K562 (cell line): ENCODE measurements at regions not wholly inside any gene's neighbourhood (a gene's known extent, or its start where the extent isn't known, plus 50 kb on each side); places are given as distances from the start of the nearest gene placed in this dataset.
A peak's percentile ranks its signal among the peaks of the same experiment; 100 is the strongest.

ENCODE experiments used
- ATAC-seq: fragments of 200-7000 bp; cut with Tn5 transposase; 3 replicates; pipeline ENCODE4 v1.9.1; 2020; ENCODE audit warnings: moderate library complexity
- BruUV-seq: library from RNA; stranded (reverse); fragments of 400-500 nt; replicated peaks from 2 replicates; lab custom pipeline; 2021; lab: Mats Ljungman, UMichigan
- CTCF ChIA-PET: fragments of 300-600 bp; formaldehyde crosslinking; extraction: SDS; loops from one replicate; lab custom pipeline; 2021; ENCODE audit warnings: low intra/inter-chr PET ratio; lab: Yijun Ruan, JAX
- POLR2A ChIA-PET: fragments of 300-600, 350-650 bp; sonication (Branson Sonifier 250); formaldehyde crosslinking; extraction: SDS; loops from one replicate; lab custom pipeline; 2021; ENCODE audit warnings: antibody characterized with exemption, inconsistent platforms; lab: Yijun Ruan, JAX
- DNase-seq, 4 experiments: peaks; one replicate each; pipeline versions ENCODE4 v3.0.0 to v3.0.0-alpha.2; 2011 to 2018; ENCODE audit warnings: low spot score in 3 of 4, mixed read lengths in 3 of 4; ENCODE audit errors: extremely low read depth in 1 of 4
- FAIRE-seq: peaks from 2 replicates; lab custom pipeline; 2011; peaks lifted over from hg19 to GRCh38; lab: Jason Lieb, UNC
- H2AFZ ChIP-seq: 2 replicates; pipeline ENCODE4 v1.6.0; 2011; ENCODE audit warnings: low read depth, low read length, control low read depth, inconsistent platforms
- H3K27ac ChIP-seq: fragments of 200-600 bp; 3 replicates; pipeline ENCODE4 v1.8.0; 2011; ENCODE audit warnings: low read depth, mild to moderate bottlenecking, control low read depth, inconsistent platforms, low read length, moderate library complexity, mixed read lengths; ENCODE audit errors: extremely low read depth
- H3K27me3 ChIP-seq, 2 experiments: fragments of 300-600 bp in 1 of 2; 2 replicates in 1 of 2; 3 replicates in 1 of 2; pipeline versions ENCODE4 v1.6.0 to v1.8.0; 2011; ENCODE audit warnings: inconsistent platforms in 2 of 2, low read length in 2 of 2, mild to moderate bottlenecking in 1 of 2, mixed read lengths in 1 of 2, moderate library complexity in 1 of 2; ENCODE audit not compliant: control insufficient read depth in 2 of 2, insufficient read depth in 2 of 2
- H3K36me3 ChIP-seq: fragments of 300-600 bp; 3 replicates; pipeline ENCODE4 v1.8.0; 2011; ENCODE audit warnings: mild to moderate bottlenecking, low read length, inconsistent platforms; ENCODE audit not compliant: control insufficient read depth, insufficient read depth
- H3K4me1 ChIP-seq, 2 experiments: fragments of 200-600 bp in 1 of 2; replicated peaks in 1 of 2; 2 replicates in 1 of 2; 3 replicates in 1 of 2; pipeline versions ENCODE4 v1.5.1 to v1.8.0; 2011; ENCODE audit warnings: inconsistent platforms in 2 of 2, low read length in 2 of 2, mild to moderate bottlenecking in 1 of 2, mixed read lengths in 1 of 2, moderate library complexity in 1 of 2; ENCODE audit not compliant: control insufficient read depth in 2 of 2, insufficient read depth in 2 of 2
- H3K4me2 ChIP-seq: 2 replicates; pipeline ENCODE4 v1.6.1; 2011; ENCODE audit warnings: low read length, control low read depth, inconsistent platforms, mixed read lengths; ENCODE audit not compliant: insufficient read depth
- H3K4me3 ChIP-seq: fragments of 200-600 bp; sonication (generic), shearing (Covaris generic); 2 replicates; pipeline ENCODE4 v1.5.1; 2016; ENCODE audit warnings: control low read depth, inconsistent platforms
- H3K79me2 ChIP-seq: fragments of 200-600 bp; 3 replicates; pipeline ENCODE4 v1.8.0; 2011; ENCODE audit warnings: low read length, inconsistent platforms; ENCODE audit not compliant: control insufficient read depth, insufficient read depth
- H3K9ac ChIP-seq, 2 experiments: 2 replicates each; pipeline versions ENCODE4 v1.6.0 to v1.6.1; 2011; ENCODE audit warnings: low read depth in 2 of 2, low read length in 2 of 2, control low read depth in 1 of 2, inconsistent platforms in 1 of 2, mild to moderate bottlenecking in 1 of 2, mixed read lengths in 1 of 2; ENCODE audit not compliant: insufficient read depth in 1 of 2
- H3K9me1 ChIP-seq: one replicate; pipeline ENCODE4 v1.6.0; 2011; ENCODE audit warnings: inconsistent platforms, mild to moderate bottlenecking, low read length, moderate library complexity; ENCODE audit not compliant: control insufficient read depth, insufficient read depth
- H3K9me3 ChIP-seq: replicated peaks from 2 replicates; pipeline ENCODE4 v1.5.1; 2011; ENCODE audit warnings: low read depth, low read length, inconsistent platforms; ENCODE audit not compliant: control insufficient read depth, insufficient read depth
- H4K20me1 ChIP-seq: replicated peaks from 2 replicates; pipeline ENCODE4 v1.6.1; 2011; ENCODE audit warnings: low read length, inconsistent platforms, mixed read lengths; ENCODE audit not compliant: control insufficient read depth, insufficient read depth
- BMI1 ChIP-seq: fragments of 150-350 bp; IDR thresholded peaks from 2 replicates; pipeline ENCODE4 v1.6.1; 2014; ENCODE audit warnings: low read length
- KDM1A ChIP-seq, 2 experiments: fragments of 450-650 bp; IDR thresholded peaks; 2 replicates each; pipeline ENCODE4 v1.6.1; 2016; ENCODE audit warnings: mild to moderate bottlenecking in 2 of 2
- MEIS2 ChIP-seq: fragments of 450-650 bp; IDR thresholded peaks from 2 replicates; pipeline ENCODE4 v1.6.1; 2014; ENCODE audit warnings: mild to moderate bottlenecking; ENCODE audit not compliant: partially characterized antibody
- NFIX ChIP-seq: fragments of 250-450 bp; sonication (Bioruptor Pico); IDR thresholded peaks from 2 replicates; pipeline ENCODE4 v1.4.0; 2020; ENCODE audit warnings: low read depth, mild to moderate bottlenecking, moderate library complexity
- SP1 ChIP-seq: sonication (generic); formaldehyde crosslinking; IDR thresholded peaks from 2 replicates; pipeline ENCODE4 v1.8.1; 2022; ENCODE audit warnings: mild to moderate bottlenecking, missing genetic modification reagents
- SP2 ChIP-seq: IDR thresholded peaks from 2 replicates; pipeline ENCODE4 v1.6.1; 2011; ENCODE audit warnings: mild to moderate bottlenecking, low read depth, low read length, moderate library complexity; ENCODE audit not compliant: poor library complexity, severe bottlenecking; ENCODE audit errors: extremely low read depth
- ZNF354B ChIP-seq: fragments of 250-450 bp; sonication (Bioruptor Pico); IDR thresholded peaks from 2 replicates; pipeline ENCODE4 v1.4.0; 2020
- ZNF766 ChIP-seq: fragments of 200-800 bp; sonication (Bioruptor generic); conservative IDR thresholded peaks from 2 replicates; pipeline ENCODE4 v1.6.1; 2016; ENCODE audit warnings: missing genetic modification characterization, missing compliant biosample characterization
- WGBS: fragments of 100-300 bp; shearing (Covaris generic); methylation state at CpG from one replicate; pipeline ENCODE4 v1.1.6; 2016; ENCODE audit warnings: low coverage, mixed read lengths; ENCODE audit not compliant: insufficient coverage; ENCODE audit errors: missing lambda C conversion rate; 5-methylcytosine and 5-hydroxymethylcytosine counted together
- in situ Hi-C: fragments of 300-500 bp; cut with MboI; formaldehyde crosslinking; loops from 4 replicates; pipeline ENCODE4 v1.15.0; 2018; ENCODE audit warnings: inconsistent platforms, mixed read lengths
- intact Hi-C: fragments of 100-400 bp; cut with micrococcal nuclease; formaldehyde crosslinking; loops from 2 replicates; pipeline ENCODE4 v1.14.2; 2022

- TF ChIP-seq SP2, result no peak
- TF ChIP-seq, all 486 proteins: peak for 0
Observed at GRCh38 chr12:16130343-16130742, 147.1 kb downstream of the SLC15A5 start (continued).

GRCh38 chr12:16121953-16122352 lies 155.5 kb downstream of the SLC15A5 start:
- ChIA-PET CTCF (no interaction called here), POLR2A (interaction anchor here (0.7 kb wide), 1 partner anchor 115 kb away, joined by 4 read pairs; no protein-coding TSS in a partner anchor)
- H3K36me3 ChIP-seq, result no peaks in the 10 kb centered on the region
- no peaks in the 10 kb centered on the region for H3K79me2 ChIP-seq
- TF ChIP-seq NFIX (CRISPR knock-in tag) (no peak), ZNF766 (no peak), SP1 (CRISPR knock-in tag) (no peak), KDM1A (IDR thresholded peaks at IDR 0.05) (no peak), ZNF354B (CRISPR knock-in tag) (no peak), MEIS2 (no peak), BMI1 (no peak)
- TF ChIP-seq, all 486 proteins: peak for 0
- no peaks in the 10 kb centered on the region for H3K9me1 ChIP-seq
- no peak overlapping the region for H3K9ac ChIP-seq
- no peak for FAIRE-seq
- BruUV-seq, result no TSS peak
- 2% methylated on average over 5 of the region's 5 CpGs for WGBS
- no peak for ATAC-seq
- H3K9me3 ChIP-seq, result no peaks in the 10 kb centered on the region
- in situ Hi-C loops, result no loop called here
- no peaks in the 10 kb centered on the region for H3K4me1 ChIP-seq
- intact Hi-C loops, result no loop called here
- no peak overlapping the region for H2AFZ ChIP-seq
- no peaks in the 10 kb centered on the region for H3K27me3 ChIP-seq
- no peak overlapping the region for H3K4me2 ChIP-seq
- H3K4me3 ChIP-seq, result no peak overlapping the region
- no peaks in the 10 kb centered on the region for H4K20me1 ChIP-seq
- DNase-seq, result peak in 1 of 4 experiments; percentile 0
- H3K27ac ChIP-seq, result no peak overlapping the region
